NCI-H748 (cell line): ENCODE measurements at regions not wholly inside any gene's neighbourhood (a gene's known extent, or its start where the extent isn't known, plus 50 kb on each side); places are given as distances from the start of the nearest gene placed in this dataset.
"Not testable (repeated sequence)": the region's sequence is repeated elsewhere in the genome, so short reads cannot be mapped to it uniquely, and the experiment has no call there.

Experiments
- DNase-seq: peaks from one replicate; lab custom pipeline; 2025; ENCODE audit not compliant: unreplicated experiment; lab: John Stamatoyannopoulos, UW

DNA sequence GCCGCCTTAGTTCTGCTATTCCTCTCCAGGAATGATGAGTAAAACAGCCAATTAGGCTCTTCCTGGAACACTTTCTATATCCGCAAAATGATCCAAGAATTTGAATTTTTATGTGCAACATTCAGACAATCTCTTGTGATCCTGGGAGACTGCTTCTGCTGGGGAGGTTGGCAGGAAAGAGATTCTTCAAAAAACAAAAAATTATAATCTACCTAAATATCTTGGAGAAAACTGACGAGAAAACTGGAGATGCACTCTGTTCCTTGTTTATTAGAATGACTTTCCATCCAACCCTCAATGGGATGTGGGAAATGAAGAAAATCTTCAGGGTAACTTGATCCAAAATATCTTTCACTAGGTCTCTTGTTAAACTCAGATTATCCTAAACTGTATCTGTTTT lies 346.3 kb upstream of the UBE2E2 start:
- no peak for DNase-seq

DNA sequence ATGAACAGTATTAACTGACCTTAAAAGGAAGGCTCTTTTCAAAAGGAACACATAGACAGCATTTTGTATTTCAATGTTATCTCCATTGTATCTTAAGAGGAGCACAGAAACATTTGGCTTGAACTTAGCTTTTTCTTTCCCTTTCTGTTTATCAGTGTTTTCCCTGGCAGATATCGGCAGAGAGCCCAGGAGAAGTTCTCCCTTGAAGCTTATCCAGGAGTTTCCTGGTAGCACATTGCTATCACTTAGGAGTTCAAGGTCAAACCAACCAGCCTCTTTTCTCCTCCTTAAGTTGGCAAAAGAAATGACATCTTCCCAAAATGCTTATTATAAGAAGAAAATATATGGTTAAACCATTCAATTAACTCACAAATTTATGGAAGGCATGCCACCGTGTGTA lies 344.6 kb upstream of the UBE2E2 start:
- DNase-seq = no peak

DNA sequence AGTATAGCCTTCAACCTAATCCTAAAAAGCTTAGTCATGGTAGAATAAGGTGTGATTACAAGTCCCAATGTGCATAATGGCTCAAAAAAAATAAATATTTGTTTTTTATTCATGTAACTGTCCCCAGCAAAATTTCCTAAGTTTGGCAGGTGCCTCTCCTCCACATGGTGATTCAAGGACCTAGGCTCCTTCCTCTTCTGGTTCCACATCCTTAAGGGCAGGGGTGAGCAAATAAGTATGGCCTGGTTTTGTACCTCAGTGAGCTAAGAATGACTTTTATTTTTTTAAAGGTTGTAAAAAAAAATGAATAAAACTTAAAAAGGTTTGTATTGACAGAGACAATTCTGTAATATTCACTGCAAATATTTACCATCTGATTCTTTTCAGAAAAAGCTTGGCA lies 343.5 kb upstream of the UBE2E2 start:
- peak; percentile 6 for DNase-seq

DNA sequence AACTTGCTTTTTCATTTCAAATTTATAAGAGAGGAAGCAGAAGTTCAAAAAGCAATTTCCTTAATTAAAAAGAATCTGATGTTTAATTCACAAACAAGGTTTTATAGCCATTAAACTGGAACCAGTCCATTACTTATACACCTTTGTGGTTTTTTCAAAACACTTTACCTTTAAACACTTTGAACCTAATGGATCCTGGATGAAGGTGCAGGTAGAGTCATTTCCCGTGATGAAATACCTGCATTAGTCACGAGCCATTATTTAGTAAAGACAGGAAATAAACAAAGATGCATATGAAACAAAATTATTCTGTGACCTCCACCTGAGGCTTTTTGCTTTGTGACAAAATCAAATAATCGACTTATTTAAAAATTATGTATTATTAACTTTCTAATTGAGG lies 341.7 kb upstream of the UBE2E2 start:
- DNase-seq = peak; percentile 11

DNA sequence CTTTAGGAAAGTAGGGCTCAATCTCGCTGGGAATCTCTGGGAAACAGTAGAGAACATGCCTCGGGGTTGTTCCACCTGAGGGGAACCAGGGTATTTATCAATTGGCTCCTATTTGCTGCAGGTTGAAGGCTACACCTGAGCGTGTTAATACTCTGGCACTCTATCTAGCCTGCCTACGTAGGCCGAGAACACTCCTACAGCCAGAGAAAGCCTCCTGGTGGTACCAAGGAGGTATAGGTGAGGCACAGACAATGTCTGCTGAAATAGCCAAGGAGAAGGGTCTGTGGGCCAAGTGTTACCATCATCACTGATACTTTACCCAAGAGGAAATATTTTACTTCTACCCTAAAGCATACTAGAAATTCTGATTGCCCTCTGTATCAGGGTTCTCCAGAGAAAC lies 341.0 kb upstream of the UBE2E2 start:
- DNase-seq = no peak

DNA sequence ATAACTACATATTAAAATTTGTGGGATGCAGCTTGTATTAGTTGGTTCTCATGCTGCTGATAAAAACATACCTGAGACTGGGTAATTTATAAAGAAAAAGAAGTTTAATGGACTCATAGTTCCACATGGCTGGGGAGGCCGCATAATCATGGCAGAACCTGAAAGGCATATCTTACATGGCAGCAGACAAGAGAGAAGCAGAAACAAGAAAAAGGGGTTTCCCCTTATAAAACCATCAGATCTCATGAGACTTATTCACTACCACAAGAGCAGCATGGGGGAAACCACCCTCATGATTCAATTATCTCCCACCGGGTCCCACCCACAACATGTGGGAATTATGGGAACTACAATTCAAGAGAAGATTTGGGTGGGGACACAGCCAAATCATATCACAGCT lies 320.3 kb upstream of the UBE2E2 start:
- not testable (repeated sequence) for DNase-seq

DNA sequence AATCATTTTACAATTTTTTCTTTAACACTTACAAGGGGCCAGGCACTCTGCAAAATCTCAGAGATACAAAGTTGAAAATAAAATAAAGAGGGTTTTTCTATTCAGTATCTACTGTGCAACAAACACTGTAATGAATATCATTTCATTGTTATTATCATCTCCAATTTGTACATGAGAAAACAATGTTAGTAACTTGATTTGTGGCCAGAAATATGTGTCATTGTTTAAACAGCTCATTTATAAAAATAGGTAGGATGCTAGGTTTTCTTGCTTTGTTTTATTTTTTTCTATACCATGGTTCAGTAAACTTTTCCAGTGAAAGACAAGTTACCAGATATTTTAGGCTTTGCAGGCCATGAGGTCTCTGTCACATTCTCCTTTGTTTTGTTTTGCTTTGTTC lies 318.1 kb upstream of the UBE2E2 start:
- no peak for DNase-seq

DNA sequence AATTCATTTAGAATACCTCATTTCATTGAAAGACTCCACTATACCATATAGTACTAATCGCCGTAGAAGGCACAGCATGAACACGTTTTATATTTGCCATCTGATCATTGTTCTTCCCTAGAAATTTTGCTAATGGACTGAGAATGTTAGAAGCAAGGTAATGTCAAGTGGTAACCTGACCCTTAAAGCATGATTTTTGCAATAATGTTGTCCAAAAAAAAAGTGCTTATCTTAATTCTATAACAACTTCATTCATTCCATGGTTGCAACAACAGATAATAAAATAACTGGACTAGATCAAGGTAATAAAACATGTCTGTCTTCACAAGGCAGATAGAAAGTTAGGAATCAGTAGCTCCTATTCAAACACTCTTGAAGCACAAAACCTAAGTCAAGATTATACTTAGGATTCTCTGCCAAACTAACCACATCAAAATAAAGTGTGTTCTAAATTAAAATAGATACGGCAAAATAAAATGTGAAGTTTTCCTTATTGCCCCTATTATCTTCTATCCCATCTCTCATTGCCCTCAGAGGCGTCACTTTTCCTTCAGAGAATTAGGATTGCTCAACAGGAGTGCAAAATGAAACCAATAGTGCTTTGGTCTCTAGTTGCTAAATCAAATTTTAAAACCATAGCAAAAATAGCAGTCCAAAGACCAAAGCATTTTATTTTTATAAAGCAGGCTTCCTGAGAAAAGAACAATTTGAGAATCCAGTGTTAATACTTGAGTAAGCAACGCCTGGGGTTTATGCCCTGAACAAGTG lies 317.4 kb upstream of the UBE2E2 start:
- no peak for DNase-seq

DNA sequence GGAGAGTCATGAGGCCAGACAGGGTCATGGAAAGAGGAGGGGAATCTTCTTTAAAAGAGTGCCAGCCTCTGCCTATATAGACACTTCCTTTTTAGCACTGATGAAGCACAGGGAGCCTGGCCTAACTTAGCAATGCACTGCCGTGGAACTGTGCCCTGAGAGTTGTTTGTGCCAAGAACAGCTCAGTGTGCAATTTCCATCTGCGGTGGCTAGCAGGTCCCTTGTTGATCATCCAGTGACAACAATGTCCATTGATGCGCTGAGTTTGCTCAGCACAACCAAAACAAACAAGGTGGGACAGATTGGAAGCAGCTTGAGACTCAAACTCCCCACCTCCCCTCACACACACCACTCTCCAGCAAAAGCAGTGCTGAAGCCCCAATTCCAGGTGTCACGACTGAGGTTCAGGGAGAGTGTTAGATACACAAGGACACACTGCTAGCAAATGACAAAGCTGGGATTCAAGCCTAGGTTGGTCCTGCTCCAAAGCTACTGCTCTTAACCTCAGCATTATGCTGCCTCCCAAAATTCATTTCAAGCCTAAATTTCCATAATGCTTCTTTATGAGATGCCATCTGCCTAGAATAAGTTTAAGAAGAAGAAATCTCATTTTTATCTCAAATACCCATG lies 316.6 kb upstream of the UBE2E2 start:
- DNase-seq = peak; percentile 33

DNA sequence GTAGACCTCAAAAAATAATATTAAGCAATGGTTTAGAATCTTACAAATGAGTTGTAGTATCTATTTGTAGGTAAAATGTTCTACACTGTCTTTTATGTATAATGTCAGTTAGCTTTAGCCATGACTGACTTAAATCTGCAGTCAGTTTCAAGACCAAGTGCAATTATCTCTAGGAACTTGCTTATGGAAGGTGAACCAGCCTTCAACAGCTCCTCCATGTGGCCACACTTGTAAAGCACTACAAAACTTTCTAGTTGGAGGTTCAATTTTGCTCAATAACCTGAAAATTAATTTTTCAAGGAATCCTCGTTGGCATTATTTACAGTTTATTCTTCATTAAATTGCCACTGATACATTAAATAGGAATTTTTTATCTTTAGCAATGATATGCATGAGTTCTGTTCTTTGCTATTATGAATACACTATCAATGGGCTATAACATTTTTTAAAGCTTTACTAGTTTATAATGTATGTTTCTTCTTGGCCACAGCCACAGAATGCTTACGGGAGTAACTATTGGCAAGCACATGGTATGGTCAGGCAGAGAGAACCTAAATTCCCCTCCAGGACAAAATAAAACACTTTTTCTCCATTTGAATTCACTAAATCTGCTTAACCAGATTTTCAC lies 315.3 kb upstream of the UBE2E2 start:
- peak; percentile 64 for DNase-seq

DNA sequence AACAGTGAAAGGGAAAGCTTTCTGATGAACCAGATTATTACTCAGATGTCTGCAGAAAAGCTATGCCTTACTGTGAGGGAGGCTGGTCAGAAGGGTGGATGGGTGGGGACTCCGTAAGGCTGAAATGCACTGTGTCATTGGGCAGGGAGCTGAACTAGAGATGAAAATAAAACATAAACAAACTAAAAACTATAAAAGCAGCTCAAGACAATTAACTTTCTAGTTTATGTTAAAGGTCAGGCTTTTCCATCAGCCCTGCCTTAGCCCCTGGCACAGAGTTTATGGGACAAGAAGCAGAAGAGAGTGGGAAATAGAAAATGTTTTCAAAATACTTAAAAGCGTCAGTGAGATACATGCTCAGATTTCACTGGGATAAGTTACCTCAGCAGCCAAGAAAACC lies 310.0 kb upstream of the UBE2E2 start:
- DNase-seq = no peak

DNA sequence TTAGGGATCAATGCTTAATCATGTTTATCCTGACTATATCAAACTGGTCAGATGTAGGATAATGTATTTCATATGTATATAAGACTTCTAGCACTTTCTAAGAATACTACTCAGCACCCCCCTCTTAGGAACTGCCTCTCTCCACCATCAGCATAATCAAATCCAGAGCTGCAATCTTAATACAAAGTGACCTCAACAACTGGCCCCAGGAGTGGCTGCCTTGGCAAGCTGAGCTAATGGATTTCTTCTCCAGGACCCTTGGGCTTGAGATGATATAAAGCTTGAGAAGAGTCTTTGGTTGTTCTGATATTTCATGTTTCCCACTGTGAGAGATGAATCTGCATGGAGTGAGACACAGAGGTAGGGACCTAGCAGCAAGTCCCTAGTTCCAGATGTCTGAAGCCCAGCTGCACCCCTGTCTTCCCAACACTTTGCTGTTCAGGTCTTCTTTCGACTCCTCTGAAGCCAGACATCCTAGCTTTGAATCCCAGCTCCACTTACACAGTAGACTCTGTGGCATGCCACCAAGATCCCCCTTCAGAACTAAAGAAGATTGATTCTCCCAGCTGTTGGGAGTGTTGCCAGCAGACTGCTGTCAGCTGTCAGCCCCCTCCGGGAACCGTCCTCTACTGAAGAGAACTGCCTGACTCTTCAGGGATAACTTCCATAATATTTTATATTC lies 309.3 kb upstream of the UBE2E2 start:
- no peak for DNase-seq

DNA sequence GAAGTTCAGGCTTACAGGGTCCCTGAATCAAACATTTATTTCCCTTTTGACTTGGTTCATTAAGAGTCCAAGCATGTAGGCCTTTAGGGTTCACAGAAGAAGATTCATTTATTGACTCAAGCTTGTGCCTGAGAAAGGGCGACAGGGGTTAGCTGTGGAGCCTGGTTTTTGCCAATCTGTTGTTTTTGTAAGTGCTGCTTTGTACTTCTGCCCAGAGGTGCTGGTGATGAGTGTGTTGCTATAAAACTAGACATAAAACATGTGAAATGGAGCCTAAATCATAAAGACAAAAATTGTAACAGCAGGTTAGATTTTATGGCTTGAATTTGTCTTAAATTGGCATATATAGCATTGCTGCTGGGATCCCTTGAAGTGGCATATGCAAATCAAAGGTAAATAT lies 308.3 kb upstream of the UBE2E2 start:
- no peak for DNase-seq

DNA sequence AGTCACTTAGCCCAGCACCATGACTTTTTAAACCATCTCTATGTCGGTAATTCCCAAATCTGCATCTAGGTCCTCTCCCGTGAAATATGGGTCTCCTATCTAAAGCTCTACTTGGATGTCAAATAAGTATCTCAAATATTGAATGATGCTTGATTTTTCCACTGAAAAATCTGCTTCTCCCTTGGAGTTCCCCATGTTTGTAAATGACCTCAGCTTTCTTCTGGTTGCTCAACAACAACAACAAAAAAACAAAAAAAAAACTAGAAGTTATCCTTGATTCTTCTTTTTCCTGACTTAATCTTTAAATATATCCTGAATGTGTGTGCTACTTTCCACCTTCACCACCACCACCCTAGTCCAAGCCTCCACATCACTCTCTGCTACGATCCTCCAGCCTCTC lies 307.5 kb upstream of the UBE2E2 start:
- DNase-seq = no peak

DNA sequence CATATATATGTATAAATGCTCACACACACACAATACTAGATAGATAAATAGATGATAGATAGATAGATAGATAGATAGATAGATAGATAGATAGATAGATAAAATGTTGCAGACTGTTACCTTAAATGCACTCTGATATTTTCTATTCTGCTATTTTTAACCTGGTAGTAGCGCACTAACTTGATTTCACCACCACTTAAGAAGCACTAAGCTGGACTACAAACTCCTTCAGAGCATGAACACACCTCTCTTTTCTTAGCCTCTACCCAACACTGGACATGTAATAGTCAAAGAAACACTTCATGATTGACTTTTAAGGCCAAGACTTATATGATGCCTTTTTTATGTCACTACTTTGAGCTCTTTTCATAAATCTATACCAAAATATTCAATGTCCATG lies 304.6 kb upstream of the UBE2E2 start:
- DNase-seq = no peak

DNA sequence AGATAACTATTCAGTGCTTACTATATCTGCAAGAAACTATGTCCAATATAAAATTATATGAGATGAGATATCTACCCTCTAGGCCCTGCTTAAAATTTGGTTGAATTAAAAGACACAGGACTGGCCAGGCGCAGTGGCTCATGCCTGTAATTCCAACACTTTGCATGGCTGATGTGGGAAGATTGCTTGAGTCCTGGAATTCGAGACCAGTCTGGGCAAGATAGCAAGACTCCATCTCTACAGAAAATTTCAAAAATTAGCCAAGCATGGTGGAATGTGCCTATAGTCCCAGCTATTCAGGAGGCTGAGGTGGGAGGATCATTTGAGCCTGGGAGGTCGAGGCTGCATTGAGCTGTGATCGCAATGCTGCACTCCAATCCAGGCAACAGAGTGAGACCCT lies 303.7 kb upstream of the UBE2E2 start:
- DNase-seq = no peak

DNA sequence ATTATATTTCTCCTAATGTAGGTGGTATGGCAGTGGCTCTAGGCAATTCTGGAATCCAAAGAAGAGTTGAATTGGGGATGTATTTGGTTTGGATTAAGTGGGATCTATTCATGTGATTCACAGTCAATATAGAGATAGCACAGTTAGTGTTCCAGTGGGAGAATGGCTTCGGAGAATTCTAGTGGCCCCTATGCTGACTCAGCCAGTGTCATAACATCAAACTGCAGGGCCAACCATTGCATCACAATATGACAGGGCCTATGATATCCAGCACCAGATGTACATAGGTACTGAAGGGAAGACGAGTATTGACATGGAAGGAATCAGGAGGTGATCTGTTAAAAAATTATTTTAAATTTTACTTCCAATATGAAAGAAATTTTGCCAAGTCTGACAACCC lies 302.8 kb upstream of the UBE2E2 start:
- no peak for DNase-seq

DNA sequence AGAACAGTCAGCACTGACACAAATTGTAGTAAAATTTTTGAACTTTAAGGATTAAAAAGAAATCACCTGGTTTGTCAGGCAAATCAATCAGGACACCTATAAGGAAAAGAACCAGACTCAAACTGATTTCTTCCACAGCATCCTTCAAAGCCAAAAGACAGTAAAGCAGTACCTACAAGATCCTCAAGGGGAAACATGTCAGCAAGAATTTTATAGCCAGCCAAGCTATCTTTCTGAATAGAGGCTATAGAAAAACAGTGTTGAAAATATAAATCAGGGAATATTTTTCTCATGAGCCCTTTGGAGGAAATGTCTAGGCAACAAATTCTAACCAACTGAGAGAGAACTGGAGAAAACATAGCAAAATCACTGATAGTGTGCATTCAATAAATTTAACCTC lies 301.4 kb upstream of the UBE2E2 start:
- no peak for DNase-seq

DNA sequence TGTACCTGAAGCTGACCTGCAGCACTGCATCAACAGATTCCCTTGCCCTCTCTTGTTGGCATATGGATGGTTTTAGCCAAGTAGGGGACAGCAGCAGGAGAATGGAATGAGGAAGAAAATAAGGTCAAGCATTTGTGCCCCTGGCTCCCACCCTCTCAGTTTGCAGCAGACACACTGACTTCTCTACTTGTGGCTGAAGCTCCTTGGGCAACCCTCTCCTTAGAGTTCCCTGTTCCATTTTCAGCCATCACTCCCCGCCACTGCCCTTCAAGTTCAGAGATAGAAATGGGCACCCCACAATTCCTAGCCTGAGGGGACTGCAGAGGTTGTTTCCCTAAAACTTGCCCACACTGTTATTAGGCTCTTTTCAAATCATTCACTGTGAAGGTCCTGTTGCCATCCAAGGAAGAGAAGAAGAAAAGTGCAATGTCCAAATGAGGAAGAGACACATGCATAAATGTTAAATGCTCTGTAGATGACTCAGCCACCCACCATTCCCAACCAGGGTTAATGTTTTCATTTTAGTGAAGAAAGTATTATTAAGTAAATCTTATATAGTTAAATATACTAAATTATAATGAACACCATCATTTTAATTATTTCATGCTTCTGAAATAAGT lies 295.9 kb upstream of the UBE2E2 start:
- no peak for DNase-seq

DNA sequence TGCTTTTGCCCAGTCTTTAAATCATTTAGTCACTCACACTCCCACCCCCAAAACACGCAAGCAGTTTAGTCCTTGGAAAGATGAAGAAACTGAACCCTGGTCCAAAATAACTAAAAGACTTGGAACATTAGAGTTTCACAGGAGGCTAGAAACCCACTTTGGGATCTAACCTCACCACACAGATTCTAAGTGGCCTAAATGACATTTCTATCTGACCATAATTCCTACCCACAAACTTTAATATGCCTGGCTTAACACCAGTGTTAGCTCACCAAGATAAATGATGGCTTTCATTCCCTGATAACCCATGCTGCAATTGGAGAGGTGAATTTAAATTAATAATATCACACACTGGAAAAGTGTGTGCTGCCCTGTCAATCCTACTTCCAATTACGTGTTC lies 295.3 kb upstream of the UBE2E2 start:
- DNase-seq = no peak

DNA sequence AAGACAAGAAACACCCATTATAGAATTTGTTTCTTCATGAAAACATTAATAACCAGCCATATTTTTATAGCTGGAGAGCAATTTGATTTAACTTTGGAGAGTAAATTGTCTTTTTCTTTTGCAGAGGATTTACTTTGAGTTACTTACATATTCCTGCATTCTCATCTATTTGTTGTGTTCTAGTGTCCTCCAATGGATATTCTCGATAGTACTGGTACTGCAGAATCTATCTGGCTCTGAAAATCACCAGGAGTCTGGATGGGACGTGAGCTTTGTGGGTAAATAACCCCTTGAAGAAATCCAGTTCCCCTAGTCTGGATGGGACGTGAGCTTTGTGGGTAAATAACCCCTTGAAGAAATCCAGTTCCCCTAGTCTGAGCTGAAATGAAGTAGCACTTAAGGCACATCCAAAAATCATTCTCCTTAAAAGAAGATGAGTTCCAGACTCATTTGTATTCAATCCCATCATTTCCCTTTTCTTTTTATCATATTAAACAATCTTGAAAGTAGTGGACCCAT lies 294.1 kb upstream of the UBE2E2 start:
- DNase-seq = no peak
